ENCODE measurements at regions not wholly inside any gene's neighbourhood (a gene's known extent, or its start where the extent isn't known, plus 50 kb on each side); places are given as distances from the start of the nearest gene placed in this dataset.

DNA sequence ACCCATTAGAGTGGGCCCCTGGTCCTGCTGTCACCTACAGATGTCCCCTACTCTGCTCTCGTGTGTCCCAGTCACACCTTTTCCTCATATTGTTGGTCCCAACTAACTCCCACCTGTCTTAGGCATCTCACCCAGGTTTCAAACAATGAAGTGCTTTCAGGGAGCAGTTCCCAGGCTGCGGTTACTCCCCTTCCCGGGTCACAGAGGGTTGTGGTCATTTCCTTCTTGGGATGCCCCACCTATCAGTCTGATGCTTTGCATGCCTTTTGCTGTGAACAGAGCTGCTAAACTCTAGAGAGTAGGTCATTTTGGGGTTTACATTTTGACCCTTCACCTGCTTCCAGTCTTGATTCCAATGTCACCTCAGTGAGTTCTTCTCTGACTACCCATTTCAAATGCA, 181.6 kb downstream of the CDC5L start:
- H3K4me3 ChIP-seq, result no peak overlapping the region
- intact Hi-C loops (cut with DNase I), result no loop called here
- no peak for ATAC-seq
- H3K27me3 ChIP-seq, result no peaks in the 10 kb centered on the region
- no peak for DNase-seq
- TF ChIP-seq, protein P1, sequence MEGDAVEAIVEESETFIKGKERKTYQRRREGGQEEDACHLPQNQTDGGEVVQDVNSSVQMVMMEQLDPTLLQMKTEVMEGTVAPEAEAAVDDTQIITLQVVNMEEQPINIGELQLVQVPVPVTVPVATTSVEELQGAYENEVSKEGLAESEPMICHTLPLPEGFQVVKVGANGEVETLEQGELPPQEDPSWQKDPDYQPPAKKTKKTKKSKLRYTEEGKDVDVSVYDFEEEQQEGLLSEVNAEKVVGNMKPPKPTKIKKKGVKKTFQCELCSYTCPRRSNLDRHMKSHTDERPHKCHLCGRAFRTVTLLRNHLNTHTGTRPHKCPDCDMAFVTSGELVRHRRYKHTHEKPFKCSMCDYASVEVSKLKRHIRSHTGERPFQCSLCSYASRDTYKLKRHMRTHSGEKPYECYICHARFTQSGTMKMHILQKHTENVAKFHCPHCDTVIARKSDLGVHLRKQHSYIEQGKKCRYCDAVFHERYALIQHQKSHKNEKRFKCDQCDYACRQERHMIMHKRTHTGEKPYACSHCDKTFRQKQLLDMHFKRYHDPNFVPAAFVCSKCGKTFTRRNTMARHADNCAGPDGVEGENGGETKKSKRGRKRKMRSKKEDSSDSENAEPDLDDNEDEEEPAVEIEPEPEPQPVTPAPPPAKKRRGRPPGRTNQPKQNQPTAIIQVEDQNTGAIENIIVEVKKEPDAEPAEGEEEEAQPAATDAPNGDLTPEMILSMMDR (IDR thresholded peaks at IDR 0.05), result no peak
- H3K36me3 ChIP-seq, result no peaks in the 10 kb centered on the region
- H3K9me3 ChIP-seq, result no peaks in the 10 kb centered on the region
- no peak overlapping the region for H3K27ac ChIP-seq
- H3K4me1 ChIP-seq, result peaks cover 12% of the 10 kb centered on the region

DNA sequence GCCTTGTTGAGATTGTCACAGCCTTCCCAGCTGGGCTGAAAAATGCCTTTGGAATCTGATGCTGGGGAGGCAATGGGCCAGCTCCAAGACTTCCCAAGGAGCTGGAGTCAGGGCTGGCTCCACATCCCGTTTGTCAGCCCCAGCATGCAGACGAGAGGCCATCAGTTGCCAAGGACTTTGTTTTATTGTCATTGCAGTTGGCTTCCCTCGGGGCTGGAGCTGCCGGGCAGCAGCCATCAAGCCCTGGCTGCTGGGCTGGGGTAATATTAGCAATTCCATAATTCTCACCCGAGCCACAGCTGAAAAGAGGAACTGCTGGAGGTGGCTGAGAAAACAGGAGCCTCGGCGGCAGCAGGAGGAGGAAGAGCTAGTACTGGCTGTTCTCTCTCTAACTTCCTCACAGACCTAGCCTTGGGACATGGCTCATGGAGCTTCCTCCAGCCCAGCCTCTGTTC, 182.5 kb downstream of the CDC5L start:
- Histone ChIP-seq H3K9me3 (no peaks in the 10 kb centered on the region), H3K4me3 (no peak overlapping the region), H3K36me3 (no peaks in the 10 kb centered on the region), H3K4me1 (peaks cover 12% of the 10 kb centered on the region), H3K27ac (no peak overlapping the region), H3K27me3 (no peaks in the 10 kb centered on the region)
- TF ChIP-seq, protein P1 (IDR thresholded peaks at IDR 0.05), result no peak
- ATAC-seq, result peak; percentile 88
- intact Hi-C loops (cut with DNase I), result no loop called here
- DNase-seq, result peak; percentile 72

DNA sequence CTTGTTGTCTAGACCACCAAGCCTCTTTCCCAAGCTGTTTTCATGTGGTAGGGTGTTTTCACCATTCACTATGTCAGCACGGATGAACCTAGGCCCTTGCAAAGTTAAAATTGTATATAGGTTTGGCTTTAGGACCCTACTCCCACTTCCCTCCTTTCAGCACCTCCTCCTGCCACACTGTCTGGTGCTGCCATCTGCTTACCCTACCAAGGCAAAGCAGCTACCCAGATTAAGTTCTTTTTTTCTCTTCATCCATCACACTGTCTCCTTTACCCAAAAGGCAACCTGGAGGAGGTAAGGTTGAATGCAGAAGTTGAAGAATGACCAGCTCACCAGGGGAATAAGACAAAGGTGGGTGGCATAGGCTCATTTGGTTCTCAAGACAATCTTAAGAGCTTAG, 184.0 kb downstream of the CDC5L start:
- DNase-seq, result no peak
- ATAC-seq, result no peak
- no peaks in the 10 kb centered on the region for H3K27me3 ChIP-seq
- H3K4me3 ChIP-seq, result no peak overlapping the region
- no peaks in the 10 kb centered on the region for H3K36me3 ChIP-seq
- TF ChIP-seq, protein P1 (IDR thresholded peaks at IDR 0.05), result no peak
- no peak overlapping the region for H3K27ac ChIP-seq
- intact Hi-C loops (cut with DNase I), result no loop called here
- no peaks in the 10 kb centered on the region for H3K9me3 ChIP-seq
- peaks cover 12% of the 10 kb centered on the region for H3K4me1 ChIP-seq

DNA sequence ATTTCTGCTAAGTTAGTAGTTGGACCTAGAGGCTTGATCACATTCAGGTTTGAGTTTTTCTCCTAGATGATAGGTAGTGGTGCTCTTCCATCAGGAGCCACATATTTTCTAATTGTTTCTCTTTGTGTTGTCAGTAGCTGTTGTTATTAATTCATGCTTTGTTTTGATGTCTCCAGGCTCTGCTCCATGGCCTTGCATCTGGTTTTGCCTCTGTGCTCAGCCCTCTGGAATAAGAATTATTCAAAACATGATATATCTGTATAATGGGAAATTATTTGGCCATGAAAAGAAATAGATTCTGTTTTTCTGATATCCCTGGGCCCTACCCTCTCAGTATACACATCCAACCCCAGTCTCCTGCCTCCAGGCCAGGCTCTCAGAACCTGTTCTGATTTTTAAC, 184.8 kb downstream of the CDC5L start:
- intact Hi-C loops (cut with DNase I), result no loop called here
- no peaks in the 10 kb centered on the region for H3K9me3 ChIP-seq
- H3K27me3 ChIP-seq, result no peaks in the 10 kb centered on the region
- H3K27ac ChIP-seq, result no peak overlapping the region
- H3K4me3 ChIP-seq, result no peak overlapping the region
- TF ChIP-seq, protein P1 (IDR thresholded peaks at IDR 0.05), result no peak
- DNase-seq (no peak), ATAC-seq (no peak)
- H3K4me1 ChIP-seq, result peaks cover 12% of the 10 kb centered on the region
- H3K36me3 ChIP-seq, result no peaks in the 10 kb centered on the region

DNA sequence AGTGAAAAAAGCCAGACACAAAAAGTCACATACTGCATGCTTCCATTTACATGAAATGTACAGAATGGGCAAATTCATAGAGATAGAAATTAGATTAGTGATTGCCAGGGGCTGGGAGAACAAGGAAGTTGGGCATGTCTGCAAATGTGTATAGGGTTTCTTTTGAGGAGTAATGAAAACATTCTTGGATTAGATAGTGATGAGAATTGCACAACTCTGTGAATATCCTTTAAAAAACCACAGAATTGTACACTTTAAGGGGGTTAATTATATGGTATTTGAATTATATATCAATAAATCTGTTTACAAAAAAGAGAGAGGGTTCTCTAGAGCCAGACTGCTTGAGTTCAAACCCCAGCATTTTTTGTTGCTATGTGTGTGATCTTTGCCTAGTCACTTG, 188.1 kb downstream of the CDC5L start:
- Histone ChIP-seq H3K36me3 (no peaks in the 10 kb centered on the region), H3K4me1 (peaks cover under 1% of the 10 kb centered on the region), H3K9me3 (no peaks in the 10 kb centered on the region), H3K27me3 (no peaks in the 10 kb centered on the region), H3K4me3 (no peak overlapping the region), H3K27ac (no peak overlapping the region)
- DNase-seq (no peak), ATAC-seq (no peak)
- TF ChIP-seq, protein P1 (IDR thresholded peaks at IDR 0.05), result no peak
- intact Hi-C loops (cut with DNase I), result no loop called here

DNA sequence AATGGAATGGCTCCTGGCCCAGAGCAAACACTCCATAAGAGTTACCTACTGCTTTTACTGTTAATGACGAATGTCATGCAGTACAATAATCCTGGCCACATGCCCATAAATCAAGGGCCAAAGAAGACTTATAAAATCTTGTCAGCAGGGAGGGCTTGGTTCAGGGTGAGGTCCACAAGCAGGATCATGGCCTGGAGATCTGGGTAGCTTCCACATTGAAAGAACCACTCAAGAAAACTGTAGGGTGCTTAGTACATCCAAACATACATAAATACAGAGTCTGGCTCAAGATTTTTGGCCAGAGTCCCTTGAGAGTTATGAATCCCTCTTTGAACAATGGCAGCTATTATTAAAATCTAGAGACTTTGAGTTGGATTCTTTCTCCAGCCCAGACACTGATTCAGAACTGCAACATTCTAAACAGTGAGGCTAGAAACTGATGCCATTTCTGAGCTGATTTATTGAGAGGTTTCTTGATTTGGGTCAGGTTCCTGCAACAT, 188.7 kb downstream of the CDC5L start:
- TF ChIP-seq, protein P1 (IDR thresholded peaks at IDR 0.05), result no peak
- ATAC-seq (no peak), DNase-seq (no peak)
- Histone ChIP-seq H3K27ac (no peak overlapping the region), H3K4me3 (no peak overlapping the region), H3K9me3 (no peaks in the 10 kb centered on the region), H3K4me1 (no peaks in the 10 kb centered on the region), H3K27me3 (no peaks in the 10 kb centered on the region), H3K36me3 (no peaks in the 10 kb centered on the region)
- intact Hi-C loops (cut with DNase I), result no loop called here

Data from upper lobe of right lung (tissue), 1 donor.